MM.1S (cell line): ENCODE measurements at regions not wholly inside any gene's neighbourhood (a gene's known extent, or its start where the extent isn't known, plus 50 kb on each side); places are given as distances from the start of the nearest gene placed in this dataset.

Experiments
- DNase-seq: peaks from one replicate; pipeline ENCODE4 v3.0.0-alpha.2; 2015
- H2AFZ ChIP-seq: fragments of 300-600 bp; sonication (generic); 2 replicates; pipeline ENCODE4 v1.6.0; 2016; ENCODE audit warnings: antibody characterized with exemption, low read length
- H3F3A ChIP-seq: fragments of 300-600 bp; sonication (generic); 2 replicates; pipeline ENCODE4 v1.6.1; 2016; ENCODE audit warnings: mild to moderate bottlenecking, antibody characterized with exemption, low read length, moderate library complexity, mixed read lengths; ENCODE audit not compliant: insufficient read depth
- H3K27ac ChIP-seq: fragments of 300-600 bp; sonication (generic); 2 replicates; pipeline ENCODE4 v1.5.1; 2016; ENCODE audit warnings: mild to moderate bottlenecking, low read length
- H3K27me3 ChIP-seq: fragments of 300-600 bp; sonication (generic); replicated peaks from 2 replicates; pipeline ENCODE4 v1.6.0; 2016; ENCODE audit warnings: low read length; ENCODE audit not compliant: insufficient read depth
- H3K36me3 ChIP-seq: fragments of 300-600 bp; sonication (generic); replicated peaks from 2 replicates; pipeline ENCODE4 v1.6.1; 2016; ENCODE audit warnings: mild to moderate bottlenecking, low read length, mixed read lengths; ENCODE audit not compliant: insufficient read depth
- H3K4me1 ChIP-seq: fragments of 300-600 bp; sonication (generic); 2 replicates; pipeline ENCODE4 v1.6.1; 2016; ENCODE audit warnings: low read length, mixed read lengths
- H3K4me2 ChIP-seq: fragments of 300-600 bp; sonication (generic); 2 replicates; pipeline ENCODE4 v1.6.0; 2016; ENCODE audit warnings: low read depth, low read length
- H3K4me3 ChIP-seq: fragments of 300-600 bp; sonication (generic); 2 replicates; pipeline ENCODE4 v1.5.1; 2016; ENCODE audit warnings: low read length, mixed read lengths
- H3K79me2 ChIP-seq: fragments of 300-600 bp; sonication (generic); 2 replicates; pipeline ENCODE4 v1.6.1; 2016; ENCODE audit warnings: mixed run types, low read length, mixed read lengths
- H3K9ac ChIP-seq: fragments of 300-600 bp; sonication (generic); 2 replicates; pipeline ENCODE4 v1.6.1; 2016; ENCODE audit warnings: low read length, mixed read lengths
- H3K9me2 ChIP-seq: fragments of 300-600 bp; sonication (generic); replicated peaks from 2 replicates; pipeline ENCODE4 v1.6.1; 2016; ENCODE audit warnings: mild to moderate bottlenecking, low read length, mixed read lengths; ENCODE audit not compliant: insufficient read depth
- H3K9me3 ChIP-seq: fragments of 300-600 bp; sonication (generic); replicated peaks from 2 replicates; pipeline ENCODE4 v1.6.1; 2016; ENCODE audit warnings: mild to moderate bottlenecking, low read length, mixed read lengths; ENCODE audit not compliant: insufficient read depth
- H4K20me1 ChIP-seq: fragments of 300-600 bp; sonication (generic); 2 replicates; pipeline ENCODE4 v1.6.1; 2016; ENCODE audit warnings: mild to moderate bottlenecking, low read length, moderate library complexity, mixed read lengths; ENCODE audit not compliant: insufficient read depth
- CTCF ChIP-seq: fragments of 300-600 bp; sonication (generic); IDR thresholded peaks from 2 replicates; pipeline ENCODE4 v1.5.1; 2016; ENCODE audit warnings: antibody characterized with exemption, low read length, mixed read lengths
- EZH2 ChIP-seq: fragments of 300-600 bp; sonication (generic); optimal IDR thresholded peaks from 2 replicates; pipeline ENCODE3; 2017; ENCODE audit warnings: low read depth, mild to moderate bottlenecking, antibody characterized with exemption, low read length, mixed read lengths
- EZH2phosphoT487 ChIP-seq: fragments of 300-600 bp; sonication (generic); IDR thresholded peaks from 2 replicates; pipeline ENCODE4 v1.6.1; 2018; ENCODE audit warnings: antibody characterized with exemption, low read length

DNA sequence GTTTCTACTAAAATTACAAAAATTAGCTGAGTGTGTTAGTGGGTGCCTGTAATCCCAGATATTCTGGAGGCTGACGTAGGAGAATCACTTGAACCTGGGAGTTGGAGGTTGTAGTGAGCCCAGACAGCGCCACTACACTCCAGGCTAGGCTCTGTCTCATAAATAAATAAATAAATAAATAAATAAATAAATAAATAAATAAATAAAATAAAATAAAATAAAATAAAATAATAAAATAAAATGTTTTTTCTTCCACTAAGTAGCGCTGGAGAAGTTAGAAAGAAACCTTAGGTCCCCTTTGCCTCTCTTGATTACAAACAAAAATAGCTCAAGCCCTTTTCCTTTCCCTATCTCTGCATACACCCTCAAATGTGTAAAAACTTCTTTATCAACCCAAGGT, 525.9 kb downstream of the IPMK start:
- Histone ChIP-seq H3K9me3 (no peaks in the 10 kb centered on the region), H2AFZ (no peak overlapping the region), H3K9me2 (no peaks in the 10 kb centered on the region), H3F3A (no peaks in the 10 kb centered on the region), H3K9ac (no peak overlapping the region), H3K36me3 (no peaks in the 10 kb centered on the region), H3K4me3 (no peak overlapping the region), H3K27me3 (no peaks in the 10 kb centered on the region), H3K4me1 (no peaks in the 10 kb centered on the region), H3K27ac (no peak overlapping the region), H3K4me2 (no peak overlapping the region), H3K79me2 (no peaks in the 10 kb centered on the region), H4K20me1 (no peaks in the 10 kb centered on the region)
- no peak for DNase-seq
- TF ChIP-seq EZH2 (no peak), CTCF (no peak), EZH2phosphoT487 (no peak)

GRCh38 chr10:57723305-57723704, 544.4 kb downstream of the IPMK start:
- no peak overlapping the region for H3K4me2 ChIP-seq
- no peak overlapping the region for H3K27ac ChIP-seq
- H3K79me2 ChIP-seq, result no peaks in the 10 kb centered on the region
- H3K9ac ChIP-seq, result no peak overlapping the region
- no peaks in the 10 kb centered on the region for H3F3A ChIP-seq
- H2AFZ ChIP-seq, result no peak overlapping the region
- H3K4me3 ChIP-seq, result no peak overlapping the region
- no peak for DNase-seq
- no peaks in the 10 kb centered on the region for H3K27me3 ChIP-seq
- no peaks in the 10 kb centered on the region for H3K9me3 ChIP-seq
- no peak for TF ChIP-seq EZH2phosphoT487
- TF ChIP-seq EZH2, result no peak
- no peak for TF ChIP-seq CTCF
- H3K4me1 ChIP-seq, result no peaks in the 10 kb centered on the region
- no peaks in the 10 kb centered on the region for H3K36me3 ChIP-seq
- H3K9me2 ChIP-seq, result no peaks in the 10 kb centered on the region
- H4K20me1 ChIP-seq, result no peaks in the 10 kb centered on the region

DNA sequence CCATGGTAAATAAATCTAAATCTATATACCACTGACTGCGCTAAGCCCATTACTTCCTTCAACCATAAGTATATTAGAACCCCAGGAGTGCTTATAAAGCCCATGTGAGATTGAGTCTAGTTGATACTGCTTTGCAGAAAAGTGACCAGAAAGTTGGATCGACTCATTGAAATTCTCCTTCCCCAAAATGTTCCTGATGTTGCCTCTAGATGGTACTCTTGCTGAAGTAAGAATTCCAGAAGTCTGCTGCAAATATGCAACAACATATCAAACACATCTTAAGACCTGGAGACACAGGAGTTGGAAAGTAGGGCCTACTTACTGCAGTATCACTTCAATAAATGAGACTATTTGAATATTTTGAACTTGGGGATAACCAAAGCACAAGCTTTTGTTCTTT, 550.8 kb downstream of the IPMK start:
- Histone ChIP-seq H3K9me3 (no peaks in the 10 kb centered on the region), H3K36me3 (no peaks in the 10 kb centered on the region), H3K4me1 (no peaks in the 10 kb centered on the region), H3K79me2 (no peaks in the 10 kb centered on the region), H3K4me2 (no peak overlapping the region), H3K4me3 (no peak overlapping the region), H3K27me3 (no peaks in the 10 kb centered on the region), H3F3A (no peaks in the 10 kb centered on the region), H2AFZ (no peak overlapping the region), H3K27ac (no peak overlapping the region), H4K20me1 (no peaks in the 10 kb centered on the region), H3K9ac (no peak overlapping the region), H3K9me2 (no peaks in the 10 kb centered on the region)
- peak; percentile 46 for TF ChIP-seq CTCF
- TF ChIP-seq EZH2phosphoT487, result no peak
- peak; percentile 37 for DNase-seq

DNA sequence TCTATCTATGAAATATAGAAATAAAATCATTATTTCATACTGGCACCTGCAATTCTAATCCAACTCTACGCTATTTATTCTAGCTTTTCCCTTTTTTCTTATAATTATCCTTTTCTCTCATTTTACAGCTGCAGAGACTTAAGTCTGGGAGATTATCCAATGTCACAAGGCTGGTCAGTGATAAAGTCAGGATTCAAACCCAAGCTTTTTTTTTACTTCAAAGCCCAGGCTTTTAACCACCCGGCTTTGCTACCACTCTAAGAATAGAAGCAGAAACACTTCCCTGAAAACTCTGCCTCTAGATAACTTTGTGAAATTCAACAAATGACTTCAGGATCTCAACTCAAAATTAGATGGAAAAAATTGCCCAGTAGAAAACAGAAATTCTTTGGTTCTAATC, 552.5 kb downstream of the IPMK start:
- TF ChIP-seq CTCF (no peak), EZH2phosphoT487 (no peak), EZH2 (no peak)
- Histone ChIP-seq H2AFZ (no peak overlapping the region), H3K27me3 (no peaks in the 10 kb centered on the region), H3K9me2 (no peaks in the 10 kb centered on the region), H3K9ac (no peak overlapping the region), H3K27ac (no peak overlapping the region), H3K79me2 (no peaks in the 10 kb centered on the region), H3K4me2 (no peak overlapping the region), H3K4me3 (no peak overlapping the region), H4K20me1 (no peaks in the 10 kb centered on the region), H3K4me1 (no peaks in the 10 kb centered on the region), H3K36me3 (no peaks in the 10 kb centered on the region), H3K9me3 (no peaks in the 10 kb centered on the region), H3F3A (no peaks in the 10 kb centered on the region)
- DNase-seq, result no peak
